B cell (primary cell): ENCODE measurements at regions not wholly inside any gene's neighbourhood (a gene's known extent, or its start where the extent isn't known, plus 50 kb on each side); places are given as distances from the start of the nearest gene placed in this dataset.

ENCODE experiments used
- CTCF ChIP-seq: fragments of 200-600 bp; IDR thresholded peaks from one replicate; pipeline ENCODE4 v1.8.0; 2022; ENCODE audit warnings: antibody characterized with exemption, mild to moderate bottlenecking
- EZH2 ChIP-seq: IDR thresholded peaks from 2 replicates; pipeline ENCODE4 v1.6.1; 2012; ENCODE audit warnings: borderline replicate concordance, low read depth, mild to moderate bottlenecking, moderate library complexity, low read length; ENCODE audit not compliant: insufficient read depth, poor library complexity, severe bottlenecking

DNA sequence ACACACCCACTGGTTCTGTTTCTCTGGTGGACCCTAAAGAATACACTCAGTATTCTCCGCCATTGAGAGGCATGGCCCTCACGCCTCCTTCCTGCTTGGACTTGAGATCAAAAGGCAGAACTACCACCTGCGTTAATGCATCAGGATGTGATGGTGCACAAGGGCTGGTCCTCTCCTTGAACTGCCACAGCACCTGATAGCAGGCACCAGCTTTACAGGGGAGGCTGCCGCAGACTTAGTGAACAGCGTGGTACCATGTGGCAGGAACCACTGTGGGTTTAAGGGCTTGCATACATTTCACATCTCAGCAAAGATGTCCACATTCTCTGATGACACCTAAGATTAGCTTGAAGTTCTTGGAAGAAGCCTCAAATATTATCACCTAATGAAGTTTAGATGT, 208.7 kb downstream of the GADD45G start:
- no peak for TF ChIP-seq CTCF
- no peak for TF ChIP-seq EZH2
